Activated CD8-positive, alpha-beta T cell treated with anti-CD3 and anti-CD28 coated beads, Interleukin-2, amount 10 ng/mL, durations not matched to agents 7 days and 5 days (primary cell): ENCODE measurements at regions not wholly inside any gene's neighbourhood (a gene's known extent, or its start where the extent isn't known, plus 50 kb on each side); places are given as distances from the start of the nearest gene placed in this dataset.

Experiments
- ATAC-seq: fragments of 150-1000 bp; cut with Tn5 transposase; one replicate; pipeline ENCODE4 v1.10.0; 2021; ENCODE audit warnings: moderate library complexity
- CTCF ChIA-PET: fragments of 350-600 bp; sonication (Branson Sonifier 250); formaldehyde crosslinking; loops from one replicate; lab custom pipeline; 2021; ENCODE audit warnings: antibody characterized with exemption; lab: Charles Lee
- POLR2A ChIA-PET: fragments of 350-600 bp; sonication (Branson Sonifier 250); formaldehyde crosslinking; loops from one replicate; lab custom pipeline; 2021; ENCODE audit warnings: antibody characterized with exemption; lab: Charles Lee
- DNase-seq: peaks from one replicate; pipeline ENCODE4 v3.0.0-alpha.2; 2020
- H3K27ac Mint-ChIP-seq: one replicate; pipeline ENCODE4 v1.8.0; 2021; ENCODE audit warnings: mild to moderate bottlenecking, mixed read lengths
- H3K27me3 Mint-ChIP-seq: one replicate; pipeline ENCODE4 v1.8.0; 2021; ENCODE audit warnings: low read depth, mixed read lengths
- H3K36me3 Mint-ChIP-seq: one replicate; pipeline ENCODE4 v1.8.0; 2021; ENCODE audit warnings: low read depth, mixed read lengths
- H3K4me1 Mint-ChIP-seq: one replicate; pipeline ENCODE4 v1.8.0; 2021; ENCODE audit warnings: low read depth, mixed read lengths
- H3K4me3 Mint-ChIP-seq: one replicate; pipeline ENCODE4 v1.8.0; 2021; ENCODE audit warnings: mild to moderate bottlenecking, mixed read lengths
- H3K9me3 Mint-ChIP-seq: one replicate; pipeline ENCODE4 v1.8.0; 2022; ENCODE audit warnings: mixed read lengths; ENCODE audit not compliant: insufficient read depth

GRCh38 chr11:119794141-119794665 lies 65.2 kb upstream of the NECTIN1 start:
- H3K27ac Mint-ChIP-seq, result no peak overlapping the region
- H3K27me3 Mint-ChIP-seq, result peaks cover 11% of the 10 kb centered on the region
- no peaks in the 10 kb centered on the region for H3K4me1 Mint-ChIP-seq
- no peak for DNase-seq
- no peaks in the 10 kb centered on the region for H3K36me3 Mint-ChIP-seq
- POLR2A ChIA-PET, result no interaction called here
- CTCF ChIA-PET, result interaction anchor here (1.7 kb wide), 1 partner anchor 314 kb away, joined by 5 read pairs; no protein-coding TSS in a partner anchor
- no peak overlapping the region for H3K4me3 Mint-ChIP-seq
- no peak for ATAC-seq
- H3K9me3 Mint-ChIP-seq, result no peaks in the 10 kb centered on the region

DNA sequence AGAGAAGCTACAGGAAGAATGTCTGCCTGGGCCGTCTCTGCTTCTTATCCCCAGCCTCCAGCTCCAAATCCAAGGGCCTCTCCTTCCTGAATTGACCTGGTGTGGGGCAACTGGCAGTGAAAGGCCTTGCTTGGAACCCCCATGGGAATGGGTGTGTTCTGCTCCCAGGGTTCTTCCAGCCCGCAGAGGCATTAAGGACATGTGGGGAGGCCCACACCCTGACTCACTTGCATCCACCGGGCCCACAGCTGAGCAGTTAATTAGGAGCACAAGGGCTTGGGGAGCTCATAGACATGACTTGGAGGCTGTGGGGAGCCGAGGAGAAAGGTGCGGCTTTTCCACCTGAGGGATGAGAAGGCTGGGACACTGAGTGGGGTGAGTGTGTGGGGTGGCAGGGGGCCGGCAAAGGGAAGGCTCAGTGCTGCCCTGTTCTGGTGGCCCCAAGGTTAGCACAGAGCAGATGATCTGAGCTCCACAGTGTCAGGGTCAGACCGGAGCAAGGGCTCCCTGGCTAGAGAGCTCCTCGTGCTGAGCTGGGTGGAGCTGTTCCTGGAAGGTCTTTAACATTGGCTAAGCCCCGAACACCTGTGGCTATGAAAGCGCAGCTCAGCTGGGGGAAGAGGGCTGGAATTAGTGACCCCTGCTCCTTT lies 64.5 kb upstream of the NECTIN1 start:
- no peak overlapping the region for H3K4me3 Mint-ChIP-seq
- ChIA-PET POLR2A (no interaction called here), CTCF (interaction anchor here (1.7 kb wide), 1 partner anchor 315 kb away, joined by 5 read pairs; no protein-coding TSS in a partner anchor)

GRCh38 chr11:119791701-119792151 lies 62.7 kb upstream of the NECTIN1 start:
- no peaks in the 10 kb centered on the region for H3K9me3 Mint-ChIP-seq

More for the DNA sequence above, 64.5 kb upstream of the NECTIN1 start:
- H3K9me3 Mint-ChIP-seq, result no peaks in the 10 kb centered on the region
- DNase-seq (no peak), ATAC-seq (no peak)
- H3K27me3 Mint-ChIP-seq, result peaks cover 11% of the 10 kb centered on the region
- H3K4me1 Mint-ChIP-seq, result no peaks in the 10 kb centered on the region
- no peaks in the 10 kb centered on the region for H3K36me3 Mint-ChIP-seq
- no peak overlapping the region for H3K27ac Mint-ChIP-seq

GRCh38 chr11:119791047-119791446 lies 62.0 kb upstream of the NECTIN1 start:
- ATAC-seq, result no peak
- DNase-seq, result no peak
- H3K36me3 Mint-ChIP-seq, result no peaks in the 10 kb centered on the region
- H3K9me3 Mint-ChIP-seq, result no peaks in the 10 kb centered on the region
- POLR2A ChIA-PET, result no interaction called here
- CTCF ChIA-PET, result no interaction called here
- H3K27me3 Mint-ChIP-seq, result no peaks in the 10 kb centered on the region
- H3K27ac Mint-ChIP-seq, result no peak overlapping the region
- H3K4me3 Mint-ChIP-seq, result no peak overlapping the region
- H3K4me1 Mint-ChIP-seq, result no peaks in the 10 kb centered on the region

More at GRCh38 chr11:119791701-119792151, 62.7 kb upstream of the NECTIN1 start:
- no peak overlapping the region for H3K27ac Mint-ChIP-seq
- CTCF ChIA-PET, result no interaction called here
- no peak overlapping the region for H3K4me3 Mint-ChIP-seq
- no peak for DNase-seq
- H3K4me1 Mint-ChIP-seq, result no peaks in the 10 kb centered on the region
- POLR2A ChIA-PET, result no interaction called here
- peaks cover 2% of the 10 kb centered on the region for H3K27me3 Mint-ChIP-seq
- no peak for ATAC-seq
- no peaks in the 10 kb centered on the region for H3K36me3 Mint-ChIP-seq

GRCh38 chr11:119790476-119790875 lies 61.5 kb upstream of the NECTIN1 start:
- no peak for ATAC-seq
- CTCF ChIA-PET, result no interaction called here
- POLR2A ChIA-PET, result no interaction called here
- DNase-seq, result no peak
- Mint-ChIP-seq H3K4me1 (no peaks in the 10 kb centered on the region), H3K36me3 (no peaks in the 10 kb centered on the region), H3K9me3 (no peaks in the 10 kb centered on the region), H3K27me3 (peaks cover 2% of the 10 kb centered on the region), H3K4me3 (no peak overlapping the region), H3K27ac (no peak overlapping the region)

- no peak for DNase-seq
- H3K27me3 Mint-ChIP-seq, result peaks cover 2% of the 10 kb centered on the region
- no peaks in the 10 kb centered on the region for H3K36me3 Mint-ChIP-seq
- ChIA-PET POLR2A (no interaction called here), CTCF (no interaction called here)
- H3K4me1 Mint-ChIP-seq, result no peaks in the 10 kb centered on the region
- no peaks in the 10 kb centered on the region for H3K9me3 Mint-ChIP-seq
- no peak for ATAC-seq
- no peak overlapping the region for H3K4me3 Mint-ChIP-seq
- no peak overlapping the region for H3K27ac Mint-ChIP-seq
Measured at GRCh38 chr11:119789766-119790407, 60.9 kb upstream of the NECTIN1 start.

GRCh38 chr11:119788911-119789560 lies 60.0 kb upstream of the NECTIN1 start:
- DNase-seq (no peak), ATAC-seq (no peak)
- Mint-ChIP-seq H3K4me3 (no peak overlapping the region), H3K27ac (no peak overlapping the region), H3K9me3 (no peaks in the 10 kb centered on the region), H3K36me3 (no peaks in the 10 kb centered on the region), H3K27me3 (peaks cover 2% of the 10 kb centered on the region), H3K4me1 (no peaks in the 10 kb centered on the region)
- CTCF ChIA-PET, result no interaction called here
- POLR2A ChIA-PET, result no interaction called here

GRCh38 chr11:119788096-119788883 lies 59.3 kb upstream of the NECTIN1 start:
- H3K4me1 Mint-ChIP-seq, result no peaks in the 10 kb centered on the region
- H3K9me3 Mint-ChIP-seq, result no peaks in the 10 kb centered on the region
- no peaks in the 10 kb centered on the region for H3K36me3 Mint-ChIP-seq
- H3K27me3 Mint-ChIP-seq, result peaks cover 2% of the 10 kb centered on the region
- ChIA-PET CTCF (no interaction called here), POLR2A (no interaction called here)
- no peak overlapping the region for H3K4me3 Mint-ChIP-seq
- ATAC-seq, result no peak
- H3K27ac Mint-ChIP-seq, result no peak overlapping the region
- DNase-seq, result no peak

DNA sequence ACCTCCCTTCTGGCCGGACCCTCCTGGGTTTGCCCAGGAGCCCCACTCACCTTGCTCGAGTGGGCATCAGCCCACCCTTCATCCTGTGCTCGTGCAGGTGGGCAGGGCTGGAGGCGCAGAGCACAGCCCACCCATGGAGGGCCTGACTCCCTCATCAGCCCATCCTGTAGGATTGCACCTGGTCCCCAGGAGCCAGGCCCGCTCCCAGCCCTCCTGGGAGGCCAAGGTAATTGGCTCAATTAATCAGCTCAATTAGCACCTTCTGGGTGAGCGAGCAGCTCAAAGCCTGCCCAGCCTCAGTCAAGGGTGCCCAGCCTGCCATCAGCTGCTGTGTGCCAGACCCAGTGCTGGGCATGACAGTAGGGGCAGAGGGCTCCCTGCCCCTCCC lies 58.1 kb upstream of the NECTIN1 start:
- Mint-ChIP-seq H3K4me3 (no peak overlapping the region), H3K4me1 (no peaks in the 10 kb centered on the region), H3K36me3 (no peaks in the 10 kb centered on the region), H3K9me3 (no peaks in the 10 kb centered on the region), H3K27me3 (peaks cover 2% of the 10 kb centered on the region), H3K27ac (no peak overlapping the region)
- ChIA-PET CTCF (no interaction called here), POLR2A (no interaction called here)
- no peak for ATAC-seq
- no peak for DNase-seq

GRCh38 chr11:119786431-119787073 lies 57.6 kb upstream of the NECTIN1 start:
- Mint-ChIP-seq H3K36me3 (no peaks in the 10 kb centered on the region), H3K27me3 (peaks cover 2% of the 10 kb centered on the region), H3K4me3 (no peak overlapping the region), H3K9me3 (no peaks in the 10 kb centered on the region), H3K4me1 (no peaks in the 10 kb centered on the region), H3K27ac (no peak overlapping the region)
- no peak for DNase-seq
- ChIA-PET POLR2A (no interaction called here), CTCF (no interaction called here)
- ATAC-seq, result no peak

- CTCF ChIA-PET, result no interaction called here
- H3K4me3 Mint-ChIP-seq, result no peak overlapping the region
- POLR2A ChIA-PET, result no interaction called here
- no peak for ATAC-seq
- no peak overlapping the region for H3K27ac Mint-ChIP-seq
- no peaks in the 10 kb centered on the region for H3K4me1 Mint-ChIP-seq
- peaks cover 4% of the 10 kb centered on the region for H3K27me3 Mint-ChIP-seq
- H3K9me3 Mint-ChIP-seq, result no peaks in the 10 kb centered on the region
- DNase-seq, result no peak
- no peaks in the 10 kb centered on the region for H3K36me3 Mint-ChIP-seq
Measured at GRCh38 chr11:119785131-119785530, 56.1 kb upstream of the NECTIN1 start.
